GM18502 (cell line): ENCODE measurements at regions not wholly inside any gene's neighbourhood (a gene's known extent, or its start where the extent isn't known, plus 50 kb on each side); places are given as distances from the start of the nearest gene placed in this dataset.

Source experiments
- ATAC-seq: cut with Tn5 transposase; IDR thresholded peaks from one replicate; pipeline ENCODE4 v1.9.1; 2021; ENCODE audit warnings: mild to moderate bottlenecking; ENCODE audit not compliant: unreplicated experiment, poor library complexity

DNA sequence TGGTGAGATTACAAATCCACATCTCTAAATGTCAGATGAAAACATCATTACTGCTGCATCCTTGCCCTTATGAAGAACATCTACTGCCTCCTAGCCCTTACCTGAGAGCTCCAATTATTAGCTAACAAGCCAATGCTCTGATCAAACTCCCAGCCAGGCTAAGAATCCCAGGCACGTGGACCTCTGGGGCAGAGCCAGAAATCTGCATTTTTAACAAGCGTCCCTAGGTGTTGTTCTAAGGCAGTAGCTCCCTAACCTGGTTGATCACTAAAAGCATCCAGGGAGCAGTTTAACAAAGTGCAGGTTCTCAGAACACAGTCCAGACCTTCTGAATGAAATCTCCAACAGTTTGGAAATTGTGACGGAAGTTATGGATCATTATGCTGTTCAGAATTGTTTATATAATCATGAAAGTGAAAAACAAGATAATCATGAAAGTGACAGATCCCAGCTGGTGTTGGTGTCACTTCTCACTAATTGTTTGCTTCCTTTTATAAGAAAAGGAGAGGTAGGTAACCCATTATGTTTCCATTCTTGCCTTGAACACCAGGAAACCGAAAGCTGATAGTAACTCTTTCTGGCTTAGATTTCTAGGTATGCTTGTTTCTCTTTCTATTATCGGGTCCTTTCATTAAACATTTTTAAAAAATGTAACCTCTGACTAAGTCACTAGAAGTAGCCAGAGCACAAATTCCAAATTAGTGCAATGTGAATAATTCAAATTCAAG lies 216.5 kb upstream of the NR4A3 start:
- no peak for ATAC-seq

- no peak for ATAC-seq
Measured at GRCh38 chr9:99606296-99606695, 215.4 kb upstream of the NR4A3 start.

DNA sequence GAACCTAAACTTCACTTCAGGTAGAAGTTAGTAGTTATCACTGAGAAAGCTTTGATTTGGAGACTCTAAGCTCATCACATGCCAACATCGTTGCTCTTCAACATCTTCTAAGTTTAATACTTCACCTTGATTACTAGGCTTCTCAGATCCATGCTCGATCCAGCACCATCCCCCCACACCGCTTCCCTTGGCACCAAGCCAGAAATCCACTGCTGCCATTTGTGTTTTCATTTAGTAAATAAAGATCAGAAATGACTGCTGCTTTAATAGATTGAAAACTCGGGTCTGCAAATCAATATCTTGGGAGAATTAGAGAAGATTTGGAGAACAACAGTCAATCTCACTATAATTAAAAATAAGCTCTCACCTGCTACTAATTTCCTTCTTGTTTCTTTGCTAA lies 214.7 kb upstream of the NR4A3 start:
- ATAC-seq = no peak

GRCh38 chr9:99607842-99608448 lies 213.7 kb upstream of the NR4A3 start:
- ATAC-seq = no peak

- ATAC-seq = no peak
Measured at GRCh38 chr9:99614341-99614740, 207.3 kb upstream of the NR4A3 start.

DNA sequence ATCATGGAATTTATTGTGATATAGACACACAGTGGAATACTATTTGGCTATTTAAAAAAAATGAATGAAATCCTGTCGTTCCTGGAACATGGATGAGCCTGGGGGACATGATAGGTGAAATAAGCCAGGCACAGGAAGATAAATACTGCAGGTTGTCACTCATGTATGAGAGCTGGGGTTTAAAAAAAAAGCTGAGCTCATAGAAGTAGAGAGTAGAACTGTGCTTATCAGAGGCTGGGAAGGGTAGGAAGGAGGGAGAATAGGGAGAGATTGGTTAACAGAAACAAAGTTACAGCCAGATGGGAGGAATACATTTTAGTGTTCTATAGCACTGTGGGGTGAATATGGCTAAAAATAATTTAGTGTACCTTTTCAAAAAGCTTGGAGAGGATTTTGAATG lies 200.6 kb upstream of the NR4A3 start:
- no peak for ATAC-seq

DNA sequence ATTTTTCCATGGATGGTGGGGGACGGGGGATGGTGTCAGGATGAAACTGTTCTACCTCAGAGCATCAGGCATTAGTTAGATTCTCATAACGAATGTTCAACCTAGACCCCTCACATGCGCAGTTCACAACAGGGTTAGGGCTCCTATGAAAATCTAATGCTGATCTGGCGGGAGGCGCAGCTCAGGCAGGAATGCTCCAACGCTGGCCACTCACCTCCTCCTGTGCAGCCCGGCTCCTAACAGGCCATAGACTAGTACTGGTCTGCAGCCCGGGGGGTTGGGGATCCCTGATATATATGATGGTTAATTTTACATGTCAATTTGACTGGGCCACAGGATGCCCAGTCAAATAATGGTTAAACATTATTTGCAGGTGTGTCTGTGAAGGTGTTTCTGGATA lies 199.0 kb upstream of the NR4A3 start:
- ATAC-seq = no peak

GRCh38 chr9:99623780-99624364 lies 197.8 kb upstream of the NR4A3 start:
- no peak for ATAC-seq

DNA sequence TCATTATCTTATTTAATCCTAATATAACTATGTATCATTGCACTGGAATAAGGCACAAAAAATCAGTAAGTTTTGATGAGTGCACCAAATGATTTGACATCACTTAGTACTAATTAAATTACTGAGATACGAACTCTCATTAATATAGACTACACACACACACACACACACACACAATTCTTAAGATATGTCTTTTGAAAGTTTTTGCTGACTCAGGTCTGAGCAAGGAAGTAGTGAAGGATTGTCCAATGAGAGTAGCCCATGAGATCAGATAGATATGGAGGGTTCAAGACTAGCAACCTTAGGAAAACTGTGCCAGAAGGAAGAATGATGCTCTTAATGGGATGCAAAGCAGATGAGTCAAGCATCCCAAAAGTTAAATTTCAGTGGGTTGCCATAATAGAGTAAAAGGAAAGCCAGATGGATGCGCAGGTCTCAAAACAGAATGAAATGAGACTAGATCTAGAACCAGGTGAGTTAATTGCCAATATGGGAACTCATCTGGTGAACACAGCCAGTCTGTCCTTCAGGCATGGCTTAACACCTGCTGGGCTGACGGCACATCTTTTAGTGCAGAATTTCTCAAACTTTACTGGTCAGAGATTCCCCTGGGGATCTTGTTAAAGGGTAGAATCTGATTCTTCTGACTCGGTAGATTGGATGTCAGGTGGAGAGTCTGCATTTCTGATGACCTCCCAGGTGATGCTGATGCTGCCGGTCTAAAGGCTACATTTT lies 197.0 kb upstream of the NR4A3 start:
- ATAC-seq = no peak

- no peak for ATAC-seq
Measured at GRCh38 chr9:99626426-99626825, 195.3 kb upstream of the NR4A3 start.

DNA sequence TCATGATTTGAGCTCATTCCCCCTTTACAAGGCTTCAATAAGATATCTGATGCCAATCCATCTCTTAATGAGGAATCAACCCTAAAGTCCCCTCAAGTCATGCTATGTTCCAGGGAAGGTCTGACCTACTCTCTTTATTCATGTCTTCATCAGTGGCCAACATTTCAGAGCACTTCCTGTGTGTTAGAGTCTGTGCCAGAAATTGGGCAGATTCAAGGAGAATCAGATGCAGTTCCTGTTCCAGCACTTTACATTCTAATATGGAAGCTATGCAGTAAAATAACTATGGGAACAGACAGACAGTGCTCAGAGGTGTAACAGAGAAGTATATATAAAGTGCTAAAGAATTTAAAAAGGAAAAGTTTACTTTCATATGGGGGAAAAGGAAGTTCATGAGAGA lies 193.4 kb upstream of the NR4A3 start:
- no peak for ATAC-seq

- ATAC-seq = no peak
Measured at GRCh38 chr9:99628849-99629620, 192.7 kb upstream of the NR4A3 start.

DNA sequence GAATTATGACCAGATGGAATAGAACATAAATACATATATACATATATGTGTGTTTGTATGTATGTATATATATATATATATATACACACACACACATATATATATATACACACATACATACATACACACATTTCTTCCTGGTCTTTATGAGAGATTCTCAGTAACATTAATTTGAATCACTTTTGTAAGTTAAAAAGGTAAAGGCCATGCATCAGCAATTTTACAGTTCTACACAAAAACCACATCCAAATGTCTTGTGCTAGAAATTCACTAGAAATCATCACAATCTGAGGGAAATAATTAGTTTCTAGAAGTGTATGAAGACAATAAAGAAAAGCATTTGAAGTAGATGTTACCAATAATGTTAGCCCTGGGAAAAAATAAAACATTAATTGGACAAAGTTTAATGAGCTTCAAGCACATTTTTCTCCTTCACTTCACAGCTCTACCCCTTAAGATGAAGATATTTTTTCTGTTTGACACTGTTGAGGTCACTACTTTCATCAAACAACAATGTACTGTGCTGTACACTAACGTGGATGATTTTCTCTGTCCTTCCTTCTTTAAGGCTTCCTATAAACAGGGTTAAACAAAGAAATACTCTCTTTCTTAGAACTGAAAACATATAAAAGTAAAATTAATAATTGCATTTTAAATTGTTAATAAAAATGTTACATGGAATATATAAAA lies 189.2 kb upstream of the NR4A3 start:
- no peak for ATAC-seq

GRCh38 chr9:99633265-99633664 lies 188.4 kb upstream of the NR4A3 start:
- ATAC-seq = no peak

DNA sequence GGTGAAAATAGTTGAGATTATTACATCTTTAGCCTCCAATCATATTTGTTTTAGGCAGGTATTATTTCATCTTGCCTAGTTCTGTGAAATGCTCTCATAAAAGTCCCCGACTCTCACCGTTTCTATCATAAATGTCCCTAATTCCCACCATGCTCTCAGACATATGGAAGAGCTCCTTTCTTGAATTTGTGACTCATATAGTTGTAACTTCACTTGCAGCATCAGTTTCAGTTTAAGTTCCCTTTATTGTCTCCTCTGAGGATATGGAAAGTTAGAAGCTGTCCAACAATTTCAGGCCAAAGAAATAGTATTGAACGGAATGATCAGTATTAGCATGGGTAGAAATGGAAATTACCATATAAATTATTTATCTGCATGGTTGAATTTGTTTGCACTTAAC lies 187.5 kb upstream of the NR4A3 start:
- ATAC-seq = no peak

- ATAC-seq = no peak
Measured at GRCh38 chr9:99635032-99635431, 186.7 kb upstream of the NR4A3 start.

GRCh38 chr9:99637641-99638040 lies 184.0 kb upstream of the NR4A3 start:
- no peak for ATAC-seq

DNA sequence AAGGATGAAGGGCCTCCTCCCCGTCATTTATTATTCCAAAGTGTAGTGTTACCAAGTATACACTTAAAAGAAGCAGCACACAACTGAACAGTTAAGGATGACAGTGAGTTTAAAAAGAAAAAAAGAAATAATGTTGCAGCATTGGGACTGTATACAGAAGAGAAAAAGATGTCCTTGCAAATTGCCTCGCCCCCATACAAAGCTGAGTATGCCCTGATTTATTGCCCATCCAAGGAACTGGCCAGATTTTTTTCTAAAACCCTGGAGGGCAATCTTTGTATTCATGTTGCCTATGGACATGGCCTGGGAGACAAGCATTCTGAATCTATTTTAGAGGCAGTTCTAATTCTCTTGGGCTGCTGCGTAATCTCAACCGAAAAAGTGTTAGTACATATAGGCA lies 182.7 kb upstream of the NR4A3 start:
- no peak for ATAC-seq

DNA sequence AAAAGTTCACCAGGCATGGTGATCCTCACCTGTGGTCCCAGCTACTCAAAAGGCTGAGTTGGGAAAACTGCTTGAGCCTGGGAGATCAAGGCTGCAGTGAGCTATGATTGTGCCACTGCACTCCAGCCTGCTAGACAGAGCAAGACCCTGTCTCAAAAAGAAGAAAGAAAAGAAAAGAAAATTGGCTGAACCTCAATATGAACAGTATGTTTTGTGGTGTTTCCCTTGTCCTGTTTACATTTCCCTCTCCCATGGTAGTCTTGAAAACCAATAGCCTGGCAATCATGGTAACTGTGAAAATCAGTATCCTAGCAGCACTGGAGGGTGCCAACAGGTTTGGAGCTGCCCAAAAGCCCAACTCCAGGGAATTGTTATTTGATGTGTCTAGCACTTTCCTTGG lies 174.1 kb upstream of the NR4A3 start:
- no peak for ATAC-seq
